Type B pancreatic cell (in vitro differentiated cells): ENCODE measurements at regions not wholly inside any gene's neighbourhood (a gene's known extent, or its start where the extent isn't known, plus 50 kb on each side); places are given as distances from the start of the nearest gene placed in this dataset.

Experiments
- DNase-seq: peaks from one replicate; pipeline ENCODE4 v3.0.0; 2021; ENCODE audit warnings: mixed read lengths; ENCODE audit not compliant: unreplicated experiment; ENCODE audit errors: extremely low spot score
- H3K27ac Mint-ChIP-seq: 2 replicates; pipeline ENCODE4 v1.8.0; 2021; ENCODE audit warnings: mild to moderate bottlenecking, mixed read lengths
- H3K27me3 Mint-ChIP-seq: 2 replicates; pipeline ENCODE4 v1.8.0; 2021; ENCODE audit warnings: mixed read lengths
- H3K36me3 Mint-ChIP-seq: 2 replicates; pipeline ENCODE4 v1.8.0; 2021; ENCODE audit warnings: mixed read lengths
- H3K4me1 Mint-ChIP-seq: one replicate; pipeline ENCODE4 v1.8.0; 2021; ENCODE audit warnings: mixed read lengths; ENCODE audit not compliant: unreplicated experiment
- H3K4me3 Mint-ChIP-seq: 2 replicates; pipeline ENCODE4 v1.8.0; 2021; ENCODE audit warnings: mild to moderate bottlenecking, mixed read lengths
- H3K9me3 Mint-ChIP-seq: 2 replicates; pipeline ENCODE4 v1.8.0; 2021; ENCODE audit warnings: mixed read lengths
- TF ChIP-seq, protein P1 (sequence below): fragments of 200-600 bp; sonication (generic); conservative IDR thresholded peaks from 2 replicates; pipeline ENCODE4 v1.5.0; 2021; ENCODE audit warnings: antibody characterized with exemption, mild to moderate bottlenecking

DNA sequence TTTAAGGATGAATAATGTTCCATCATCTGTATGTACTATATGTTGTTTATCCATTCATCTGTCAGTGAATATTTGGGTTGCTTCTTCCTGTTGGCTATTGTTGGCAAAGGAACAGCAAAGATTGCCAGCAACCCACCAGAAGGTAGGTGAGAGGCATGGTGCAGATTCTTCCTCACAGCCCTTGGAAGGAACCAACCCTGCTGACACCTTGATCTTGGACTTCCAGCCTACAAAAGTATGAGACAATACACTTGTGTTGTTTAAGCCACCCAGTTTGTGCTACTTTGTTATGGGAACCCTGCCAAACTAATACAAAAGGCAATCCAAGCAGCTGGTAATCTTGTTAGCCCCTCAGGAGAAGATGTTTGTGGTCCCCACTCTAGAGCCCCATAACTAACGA is 122.0 kb downstream of the CARTPT start:
- no peak for DNase-seq
- H3K4me1 Mint-ChIP-seq: no peaks in the 10 kb centered on the region
- H3K36me3 Mint-ChIP-seq: no peaks in the 10 kb centered on the region
- peaks cover 7% of the 10 kb centered on the region for H3K9me3 Mint-ChIP-seq
- TF ChIP-seq, protein P1, sequence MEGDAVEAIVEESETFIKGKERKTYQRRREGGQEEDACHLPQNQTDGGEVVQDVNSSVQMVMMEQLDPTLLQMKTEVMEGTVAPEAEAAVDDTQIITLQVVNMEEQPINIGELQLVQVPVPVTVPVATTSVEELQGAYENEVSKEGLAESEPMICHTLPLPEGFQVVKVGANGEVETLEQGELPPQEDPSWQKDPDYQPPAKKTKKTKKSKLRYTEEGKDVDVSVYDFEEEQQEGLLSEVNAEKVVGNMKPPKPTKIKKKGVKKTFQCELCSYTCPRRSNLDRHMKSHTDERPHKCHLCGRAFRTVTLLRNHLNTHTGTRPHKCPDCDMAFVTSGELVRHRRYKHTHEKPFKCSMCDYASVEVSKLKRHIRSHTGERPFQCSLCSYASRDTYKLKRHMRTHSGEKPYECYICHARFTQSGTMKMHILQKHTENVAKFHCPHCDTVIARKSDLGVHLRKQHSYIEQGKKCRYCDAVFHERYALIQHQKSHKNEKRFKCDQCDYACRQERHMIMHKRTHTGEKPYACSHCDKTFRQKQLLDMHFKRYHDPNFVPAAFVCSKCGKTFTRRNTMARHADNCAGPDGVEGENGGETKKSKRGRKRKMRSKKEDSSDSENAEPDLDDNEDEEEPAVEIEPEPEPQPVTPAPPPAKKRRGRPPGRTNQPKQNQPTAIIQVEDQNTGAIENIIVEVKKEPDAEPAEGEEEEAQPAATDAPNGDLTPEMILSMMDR: no peak
- H3K4me3 Mint-ChIP-seq: no peak overlapping the region
- H3K27ac Mint-ChIP-seq: no peak overlapping the region
- H3K27me3 Mint-ChIP-seq: no peaks in the 10 kb centered on the region

DNA sequence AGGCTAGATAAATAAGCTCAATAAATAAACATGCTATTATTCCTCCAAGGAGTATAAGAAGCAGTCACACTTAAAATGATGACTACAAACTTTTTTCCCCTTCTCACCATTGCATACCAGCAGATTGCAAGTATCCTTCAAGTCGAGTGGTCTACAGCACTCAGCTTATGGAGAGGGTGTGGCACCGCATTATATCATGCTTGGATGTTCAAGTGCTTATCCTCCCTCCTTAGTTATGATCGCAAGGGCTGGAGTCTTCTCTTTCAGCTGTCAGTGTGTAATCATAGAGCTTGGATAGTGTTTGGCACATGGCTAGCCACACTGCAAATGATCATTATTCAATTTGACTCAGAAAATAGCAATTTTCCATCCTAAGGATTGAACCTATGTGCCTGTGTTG is 124.0 kb downstream of the CARTPT start:
- Mint-ChIP-seq H3K36me3 (no peaks in the 10 kb centered on the region), H3K27ac (no peak overlapping the region), H3K4me3 (no peak overlapping the region), H3K4me1 (no peaks in the 10 kb centered on the region), H3K9me3 (peaks cover 7% of the 10 kb centered on the region), H3K27me3 (peaks cover 3% of the 10 kb centered on the region)
- TF ChIP-seq, protein P1: no peak
- DNase-seq: no peak

DNA sequence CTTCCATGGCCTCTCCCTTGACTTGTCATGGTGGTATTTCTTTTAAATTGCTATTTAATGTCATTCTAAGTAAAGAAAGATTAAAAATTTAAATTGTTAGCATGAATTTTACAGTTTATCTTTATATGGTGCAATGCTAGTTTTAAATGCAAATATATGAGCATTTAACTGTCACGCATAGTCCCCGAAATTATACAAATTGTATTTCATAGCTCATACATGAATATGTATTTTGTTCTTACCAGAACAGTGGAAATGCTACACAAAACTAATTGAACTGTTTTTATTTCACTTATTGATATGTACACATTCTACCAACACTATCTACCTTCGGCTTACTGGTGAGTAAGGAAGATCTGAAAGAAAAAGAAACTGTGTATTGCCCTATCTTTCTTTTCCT is 125.8 kb downstream of the CARTPT start:
- H3K4me1 Mint-ChIP-seq: no peaks in the 10 kb centered on the region
- H3K9me3 Mint-ChIP-seq: peaks cover 7% of the 10 kb centered on the region
- no peak overlapping the region for H3K27ac Mint-ChIP-seq
- TF ChIP-seq, protein P1: no peak
- no peak for DNase-seq
- H3K27me3 Mint-ChIP-seq: peaks cover 3% of the 10 kb centered on the region
- no peaks in the 10 kb centered on the region for H3K36me3 Mint-ChIP-seq
- H3K4me3 Mint-ChIP-seq: no peak overlapping the region

DNA sequence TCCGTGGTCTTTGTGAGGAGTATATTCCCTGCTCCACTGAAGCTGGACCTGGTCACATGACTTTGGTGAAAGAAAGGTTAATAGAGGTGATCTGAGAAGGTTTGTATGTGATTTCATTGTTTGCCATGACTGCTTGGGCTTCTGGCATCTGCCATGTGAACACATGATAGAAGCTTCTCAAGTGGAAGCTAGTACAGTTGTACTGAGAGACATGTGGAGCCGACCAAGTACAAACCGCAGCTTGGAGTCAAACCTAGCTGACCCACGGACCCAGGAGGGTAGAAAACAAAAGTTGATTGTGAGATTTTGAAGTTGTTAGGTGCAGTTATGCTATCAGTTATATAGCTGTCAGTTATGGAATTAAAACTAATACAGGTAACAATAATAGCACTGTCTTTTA is 140.4 kb downstream of the CARTPT start:
- DNase-seq: no peak
- H3K27me3 Mint-ChIP-seq: peaks cover 3% of the 10 kb centered on the region
- H3K36me3 Mint-ChIP-seq: no peaks in the 10 kb centered on the region
- peaks cover 6% of the 10 kb centered on the region for H3K9me3 Mint-ChIP-seq
- no peaks in the 10 kb centered on the region for H3K4me1 Mint-ChIP-seq
- H3K27ac Mint-ChIP-seq: no peak overlapping the region
- H3K4me3 Mint-ChIP-seq: no peak overlapping the region
- TF ChIP-seq, protein P1: no peak

DNA sequence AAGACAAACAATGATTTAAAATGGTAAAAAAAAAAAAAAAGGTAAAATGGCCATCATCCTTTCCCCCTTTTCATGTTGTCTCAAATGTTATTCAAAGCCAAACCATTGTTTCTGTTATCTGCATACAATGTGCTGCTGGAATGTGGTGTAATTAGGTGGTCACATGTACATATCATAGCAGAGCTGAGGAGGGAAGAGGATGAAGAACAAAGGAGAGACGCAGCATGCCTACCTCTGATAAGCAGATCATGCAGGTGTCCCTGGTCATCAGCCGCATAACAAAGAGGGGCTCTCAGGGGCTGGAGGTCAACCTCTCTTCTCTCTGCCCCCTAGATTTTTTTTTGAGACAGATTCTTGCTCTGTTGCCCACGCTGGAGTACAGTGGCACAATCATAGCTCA is 141.0 kb downstream of the CARTPT start:
- DNase-seq: no peak
- TF ChIP-seq, protein P1: no peak
- peaks cover 3% of the 10 kb centered on the region for H3K27me3 Mint-ChIP-seq
- H3K9me3 Mint-ChIP-seq: peaks cover 6% of the 10 kb centered on the region
- H3K27ac Mint-ChIP-seq: no peak overlapping the region
- H3K4me3 Mint-ChIP-seq: no peak overlapping the region
- peaks cover under 1% of the 10 kb centered on the region for H3K4me1 Mint-ChIP-seq
- H3K36me3 Mint-ChIP-seq: no peaks in the 10 kb centered on the region

DNA sequence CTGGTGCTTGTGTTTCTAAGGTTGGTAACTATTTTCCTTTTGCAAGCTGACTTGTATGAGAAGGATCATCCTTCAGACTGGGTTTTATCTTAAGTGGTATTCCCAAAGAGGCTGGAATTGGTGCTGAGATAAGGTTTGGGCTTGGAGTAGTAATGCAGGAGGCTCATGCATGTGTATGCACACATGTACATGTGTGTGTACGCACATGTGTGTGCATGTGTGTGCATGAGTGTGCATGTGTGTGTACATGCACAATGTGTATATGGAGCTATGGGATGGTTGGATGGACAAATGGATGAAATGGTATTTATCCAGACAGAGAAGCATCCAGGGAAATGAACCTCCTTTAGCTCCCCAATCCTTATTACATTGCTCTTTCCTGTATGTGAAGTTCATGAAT is 142.6 kb downstream of the CARTPT start:
- H3K36me3 Mint-ChIP-seq: no peaks in the 10 kb centered on the region

More for the DNA sequence above, 142.6 kb downstream of the CARTPT start:
- no peak overlapping the region for H3K27ac Mint-ChIP-seq
- H3K9me3 Mint-ChIP-seq: no peaks in the 10 kb centered on the region
- peaks cover 3% of the 10 kb centered on the region for H3K27me3 Mint-ChIP-seq
- peaks cover 5% of the 10 kb centered on the region for H3K4me1 Mint-ChIP-seq
- DNase-seq: no peak
- TF ChIP-seq, protein P1: no peak
- no peak overlapping the region for H3K4me3 Mint-ChIP-seq
